ENCODE measurements at regions not wholly inside any gene's neighbourhood (a gene's known extent, or its start where the extent isn't known, plus 50 kb on each side); places are given as distances from the start of the nearest gene placed in this dataset.

- Histone ChIP-seq H3K27ac (no peak overlapping the region), H3K4me1 (ENCODE audit: control insufficient read depth in 1 of 2, insufficient read depth in 1 of 2, low read depth in 1 of 2, low read length in 1 of 2) (no peaks in the 10 kb centered on the region), H3K9me3 (no peaks in the 10 kb centered on the region), H3K36me3 (no peaks in the 10 kb centered on the region), H3K4me3 (ENCODE audit: low read depth in 1 of 2, low read length in 1 of 2) (no peak overlapping the region), H3K27me3 (no peaks in the 10 kb centered on the region)
- TF ChIP-seq, protein P1, sequence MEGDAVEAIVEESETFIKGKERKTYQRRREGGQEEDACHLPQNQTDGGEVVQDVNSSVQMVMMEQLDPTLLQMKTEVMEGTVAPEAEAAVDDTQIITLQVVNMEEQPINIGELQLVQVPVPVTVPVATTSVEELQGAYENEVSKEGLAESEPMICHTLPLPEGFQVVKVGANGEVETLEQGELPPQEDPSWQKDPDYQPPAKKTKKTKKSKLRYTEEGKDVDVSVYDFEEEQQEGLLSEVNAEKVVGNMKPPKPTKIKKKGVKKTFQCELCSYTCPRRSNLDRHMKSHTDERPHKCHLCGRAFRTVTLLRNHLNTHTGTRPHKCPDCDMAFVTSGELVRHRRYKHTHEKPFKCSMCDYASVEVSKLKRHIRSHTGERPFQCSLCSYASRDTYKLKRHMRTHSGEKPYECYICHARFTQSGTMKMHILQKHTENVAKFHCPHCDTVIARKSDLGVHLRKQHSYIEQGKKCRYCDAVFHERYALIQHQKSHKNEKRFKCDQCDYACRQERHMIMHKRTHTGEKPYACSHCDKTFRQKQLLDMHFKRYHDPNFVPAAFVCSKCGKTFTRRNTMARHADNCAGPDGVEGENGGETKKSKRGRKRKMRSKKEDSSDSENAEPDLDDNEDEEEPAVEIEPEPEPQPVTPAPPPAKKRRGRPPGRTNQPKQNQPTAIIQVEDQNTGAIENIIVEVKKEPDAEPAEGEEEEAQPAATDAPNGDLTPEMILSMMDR (IDR thresholded peaks at IDR 0.05): no peak
Measured at GRCh38 chr15:46786590-46787285, 930.6 kb upstream of the SEMA6D start.

DNA sequence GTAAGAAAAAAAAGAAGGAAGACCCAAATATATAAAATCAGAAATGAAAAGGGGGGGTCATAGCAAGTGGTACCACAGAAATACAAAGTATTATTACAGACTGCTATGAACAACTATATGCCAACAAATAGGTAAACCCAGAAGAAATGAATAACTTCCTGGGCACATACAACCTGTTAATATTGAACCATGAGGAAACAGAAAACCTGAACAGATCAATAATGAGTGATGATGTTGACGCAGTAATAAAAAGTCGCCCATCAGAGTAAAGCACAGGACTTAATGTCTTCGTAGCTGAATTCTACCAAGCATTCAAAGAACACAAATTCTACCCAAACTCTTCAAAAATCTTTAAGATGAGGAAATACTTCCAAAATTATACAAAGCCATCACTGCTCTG, 921.6 kb upstream of the SEMA6D start:
- Histone ChIP-seq H3K4me1 (ENCODE audit: control insufficient read depth in 1 of 2, insufficient read depth in 1 of 2, low read depth in 1 of 2, low read length in 1 of 2) (no peaks in the 10 kb centered on the region), H3K27ac (no peak overlapping the region), H3K36me3 (no peaks in the 10 kb centered on the region), H3K27me3 (no peaks in the 10 kb centered on the region), H3K4me3 (ENCODE audit: low read depth in 1 of 2, low read length in 1 of 2) (no peak overlapping the region), H3K9me3 (no peaks in the 10 kb centered on the region)
- TF ChIP-seq, protein P1 (IDR thresholded peaks at IDR 0.05): no peak

DNA sequence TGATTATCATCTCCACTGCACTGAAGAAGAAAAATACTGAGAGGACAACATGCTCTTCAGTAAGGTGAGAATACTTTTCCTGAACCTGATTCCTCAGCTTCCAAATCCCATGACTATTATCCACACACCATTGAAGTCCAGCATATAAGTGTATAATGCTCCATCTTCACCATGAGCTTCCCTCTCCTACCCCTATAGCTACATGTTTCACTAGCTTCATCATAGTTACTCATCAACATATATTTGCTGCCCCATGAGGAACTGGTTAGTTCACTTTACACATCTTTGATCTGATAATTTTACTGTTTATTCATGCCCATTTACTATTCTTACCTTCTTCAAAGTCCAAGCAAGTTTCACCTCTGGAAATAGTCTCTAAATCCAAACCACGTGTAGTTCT, 908.5 kb upstream of the SEMA6D start:
- no peaks in the 10 kb centered on the region for H3K9me3 ChIP-seq
- no peak overlapping the region for H3K27ac ChIP-seq
- no peak overlapping the region for H3K4me3 ChIP-seq (ENCODE audit: low read depth in 1 of 2, low read length in 1 of 2)
- no peaks in the 10 kb centered on the region for H3K27me3 ChIP-seq
- H3K4me1 ChIP-seq (ENCODE audit: control insufficient read depth in 1 of 2, insufficient read depth in 1 of 2, low read depth in 1 of 2, low read length in 1 of 2): no peaks in the 10 kb centered on the region
- TF ChIP-seq, protein P1 (IDR thresholded peaks at IDR 0.05): no peak
- H3K36me3 ChIP-seq: no peaks in the 10 kb centered on the region

DNA sequence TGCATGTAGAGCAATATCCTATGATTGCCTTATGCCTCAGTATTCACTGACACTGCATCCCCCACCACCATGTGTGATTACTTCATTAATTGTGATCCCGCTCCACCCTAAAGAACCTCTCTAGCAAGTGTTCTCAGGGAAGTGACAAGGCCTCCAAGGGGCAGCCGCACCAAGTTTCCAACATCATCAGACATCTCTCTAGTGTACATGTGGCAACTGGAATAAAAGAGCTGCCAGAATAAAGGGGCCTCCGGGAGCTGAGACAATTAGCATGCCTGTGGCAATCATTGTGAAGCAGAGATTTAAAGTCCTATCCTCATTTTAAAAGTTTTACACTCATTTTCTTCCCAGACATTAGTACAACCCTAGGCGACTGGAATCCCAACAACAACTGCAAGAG, 902.1 kb upstream of the SEMA6D start:
- no peaks in the 10 kb centered on the region for H3K9me3 ChIP-seq
- H3K27me3 ChIP-seq: no peaks in the 10 kb centered on the region
- no peak overlapping the region for H3K4me3 ChIP-seq (ENCODE audit: low read depth in 1 of 2, low read length in 1 of 2)
- TF ChIP-seq, protein P1 (IDR thresholded peaks at IDR 0.05): no peak
- H3K4me1 ChIP-seq (ENCODE audit: control insufficient read depth in 1 of 2, insufficient read depth in 1 of 2, low read depth in 1 of 2, low read length in 1 of 2): no peaks in the 10 kb centered on the region
- no peak overlapping the region for H3K27ac ChIP-seq
- no peaks in the 10 kb centered on the region for H3K36me3 ChIP-seq

DNA sequence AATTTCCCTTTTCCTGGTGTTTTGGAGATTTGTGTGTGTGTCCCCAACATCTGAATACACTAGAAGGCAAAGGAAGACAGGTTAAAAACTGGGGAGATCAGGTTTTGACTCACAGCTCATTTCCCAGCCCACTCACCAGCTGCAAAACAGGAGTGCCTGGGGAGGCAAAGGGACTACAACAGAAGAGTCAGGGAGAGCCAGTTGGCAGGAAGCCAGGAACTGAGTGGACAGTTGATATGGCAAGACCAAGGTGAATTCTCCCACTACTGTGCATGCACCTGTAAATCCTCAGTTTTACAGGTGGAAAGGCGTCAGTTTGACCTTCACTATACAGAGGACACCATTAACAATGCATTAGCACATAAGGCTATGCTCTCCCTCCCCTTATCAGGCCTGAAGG, 901.5 kb upstream of the SEMA6D start:
- no peaks in the 10 kb centered on the region for H3K27me3 ChIP-seq
- H3K36me3 ChIP-seq: no peaks in the 10 kb centered on the region
- H3K9me3 ChIP-seq: no peaks in the 10 kb centered on the region
- no peak overlapping the region for H3K27ac ChIP-seq
- TF ChIP-seq, protein P1 (IDR thresholded peaks at IDR 0.05): no peak
- H3K4me1 ChIP-seq (ENCODE audit: control insufficient read depth in 1 of 2, insufficient read depth in 1 of 2, low read depth in 1 of 2, low read length in 1 of 2): no peaks in the 10 kb centered on the region
- H3K4me3 ChIP-seq (ENCODE audit: low read depth in 1 of 2, low read length in 1 of 2): no peak overlapping the region

Measured in neutrophil (primary cell).